ENCODE measurements at regions not wholly inside any gene's neighbourhood (a gene's known extent, or its start where the extent isn't known, plus 50 kb on each side); places are given as distances from the start of the nearest gene placed in this dataset.

DNA sequence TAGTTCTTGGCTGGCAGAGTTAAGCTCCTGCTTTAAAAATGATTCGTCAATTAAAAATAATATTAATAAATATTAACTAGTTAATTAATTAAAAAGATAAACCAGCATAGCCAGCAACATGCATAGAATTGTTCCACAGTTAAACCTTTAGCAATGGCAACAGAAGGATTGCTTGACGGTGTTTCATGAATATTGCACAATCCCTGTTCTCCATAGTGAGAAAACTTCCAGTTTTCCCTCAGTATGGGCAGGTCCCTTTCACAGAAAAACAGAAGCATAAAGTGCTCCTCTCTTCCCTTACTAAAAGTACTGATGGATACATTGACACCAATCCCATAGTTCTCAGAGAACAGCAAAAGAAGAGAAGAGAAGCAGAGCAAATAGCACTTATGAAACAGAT lies 71.4 kb upstream of the CAST start:
- DNase-seq (ENCODE audit: low spot score): no peak

DNA sequence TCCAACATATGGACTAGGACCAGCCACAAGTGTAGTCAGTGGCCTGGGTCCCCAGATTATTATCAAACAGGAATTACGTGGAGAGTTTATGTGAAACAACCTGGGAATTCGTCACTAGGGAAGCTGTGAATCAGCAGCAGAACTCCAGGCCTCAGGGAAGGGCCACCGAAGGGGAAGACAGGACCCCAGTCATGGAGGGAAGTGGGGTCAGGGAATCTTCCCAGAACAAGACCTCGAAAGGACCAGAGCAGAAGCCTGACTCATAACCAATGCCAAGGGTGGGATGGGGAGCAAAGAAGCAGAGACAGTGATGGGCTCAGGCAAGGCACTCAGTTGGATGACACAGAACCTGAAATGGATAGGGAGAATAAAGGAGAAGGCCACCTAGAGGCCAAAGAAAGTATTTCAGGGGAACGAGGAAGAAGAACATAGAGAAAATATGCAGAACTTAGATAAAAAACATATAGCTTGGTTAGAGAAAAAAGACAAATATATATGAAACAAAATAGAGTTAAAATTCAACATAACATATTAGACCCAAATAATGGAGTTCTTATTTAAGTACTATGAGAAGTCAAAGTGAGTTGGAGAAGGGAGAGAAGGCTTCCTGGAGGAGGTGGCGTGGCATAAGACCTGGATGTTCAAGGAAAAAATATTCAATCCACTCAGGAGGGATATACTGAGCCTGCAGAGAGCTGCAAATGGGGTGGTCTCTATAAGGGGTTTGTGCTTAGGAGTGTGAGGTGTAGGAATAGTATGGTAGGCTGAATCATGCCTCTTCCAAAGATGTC lies 66.7 kb upstream of the CAST start:
- DNase-seq (ENCODE audit: low spot score): peak; percentile 36

DNA sequence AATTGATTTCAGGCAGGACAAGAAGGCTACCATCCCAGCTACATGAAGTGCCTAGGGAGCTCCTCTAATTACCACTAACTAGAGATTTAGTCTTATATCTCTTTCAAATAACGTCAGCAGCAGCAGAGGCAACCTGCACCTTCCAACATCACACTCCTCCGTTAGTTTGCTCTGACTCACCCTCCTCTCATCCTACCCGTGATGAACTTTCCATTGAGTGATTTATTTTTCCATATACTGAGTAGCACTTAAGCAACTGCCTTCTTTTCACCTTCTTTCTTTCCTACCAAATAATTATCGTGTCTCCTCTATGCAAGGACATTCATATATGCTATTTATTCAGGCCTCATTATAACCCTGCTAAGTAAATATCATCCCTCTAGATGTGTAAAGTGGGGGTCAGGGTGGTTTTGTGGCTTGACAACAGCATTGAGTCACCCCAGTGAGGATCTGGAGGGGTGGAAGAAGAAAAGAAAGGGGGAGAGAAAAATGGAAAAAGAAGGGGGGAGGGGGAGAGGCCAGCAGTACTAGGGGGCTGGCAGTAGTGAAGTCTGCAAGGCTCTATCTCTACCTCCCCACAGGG lies 64.6 kb upstream of the CAST start:
- DNase-seq (ENCODE audit: low spot score): no peak

DNA sequence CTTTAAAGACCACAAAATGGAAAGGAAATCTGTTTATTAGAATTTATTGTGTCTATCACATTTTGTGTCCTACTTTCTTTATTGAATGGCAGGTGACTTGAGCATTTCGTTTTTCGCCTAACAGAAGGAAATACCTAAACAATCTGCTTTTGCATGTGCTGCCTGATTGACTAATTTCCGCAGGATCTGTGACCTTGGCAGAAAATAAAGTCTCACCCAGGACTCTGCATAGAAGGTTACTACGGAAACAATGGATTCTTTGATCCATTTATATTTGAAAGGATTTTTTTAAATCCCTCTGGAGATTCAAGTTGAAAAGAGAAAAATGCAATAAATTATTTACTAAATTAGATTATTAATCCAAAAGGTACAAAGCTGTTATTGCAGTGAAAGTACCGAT lies 61.0 kb upstream of the CAST start:
- DNase-seq (ENCODE audit: low spot score): peak; percentile 73

DNA sequence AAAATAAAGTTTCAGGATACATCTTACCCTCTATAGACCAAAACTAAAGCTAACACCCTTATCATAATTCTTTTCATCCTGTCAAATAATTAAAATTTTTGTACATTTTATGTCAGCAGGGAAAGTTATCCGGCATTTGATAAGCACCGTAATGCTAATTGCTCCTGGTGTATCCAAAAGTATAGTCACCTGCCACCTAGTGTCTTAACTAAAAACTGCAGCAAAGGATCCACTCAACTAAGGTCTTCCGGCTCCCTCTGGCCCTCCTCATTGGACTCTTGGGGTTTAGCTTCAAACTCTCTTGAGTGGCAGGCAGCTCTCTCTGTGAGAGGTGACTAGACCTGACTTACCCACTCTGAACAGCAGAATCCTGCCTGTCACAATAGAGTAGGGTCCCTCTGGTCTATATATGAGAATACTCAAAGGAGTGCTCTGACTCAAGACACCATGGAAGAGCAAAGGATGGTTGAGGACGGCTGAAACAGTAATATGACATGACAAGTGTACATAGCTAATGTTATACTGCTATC lies 60.4 kb upstream of the CAST start:
- DNase-seq (ENCODE audit: low spot score): peak; percentile 76

DNA sequence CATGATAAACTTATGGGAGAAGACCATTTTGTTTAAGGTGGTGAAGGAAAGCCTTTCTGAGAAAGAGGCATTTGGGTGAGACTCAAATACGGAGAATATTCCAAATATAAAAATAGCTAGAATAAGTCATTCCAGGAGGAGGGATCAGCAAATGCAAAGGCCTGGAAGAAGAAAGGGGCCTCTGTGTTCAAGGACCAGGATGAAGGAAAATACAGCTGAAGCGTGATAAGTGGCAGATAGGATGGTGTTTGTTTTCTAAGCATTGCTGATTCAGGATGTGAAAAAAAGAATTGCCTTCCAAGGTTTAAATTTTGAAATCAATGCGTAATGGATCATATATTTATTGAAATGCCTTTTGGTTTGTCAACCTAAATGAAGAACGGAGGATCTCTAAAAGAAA lies 59.4 kb upstream of the CAST start:
- no peak for DNase-seq (ENCODE audit: low spot score)

DNA sequence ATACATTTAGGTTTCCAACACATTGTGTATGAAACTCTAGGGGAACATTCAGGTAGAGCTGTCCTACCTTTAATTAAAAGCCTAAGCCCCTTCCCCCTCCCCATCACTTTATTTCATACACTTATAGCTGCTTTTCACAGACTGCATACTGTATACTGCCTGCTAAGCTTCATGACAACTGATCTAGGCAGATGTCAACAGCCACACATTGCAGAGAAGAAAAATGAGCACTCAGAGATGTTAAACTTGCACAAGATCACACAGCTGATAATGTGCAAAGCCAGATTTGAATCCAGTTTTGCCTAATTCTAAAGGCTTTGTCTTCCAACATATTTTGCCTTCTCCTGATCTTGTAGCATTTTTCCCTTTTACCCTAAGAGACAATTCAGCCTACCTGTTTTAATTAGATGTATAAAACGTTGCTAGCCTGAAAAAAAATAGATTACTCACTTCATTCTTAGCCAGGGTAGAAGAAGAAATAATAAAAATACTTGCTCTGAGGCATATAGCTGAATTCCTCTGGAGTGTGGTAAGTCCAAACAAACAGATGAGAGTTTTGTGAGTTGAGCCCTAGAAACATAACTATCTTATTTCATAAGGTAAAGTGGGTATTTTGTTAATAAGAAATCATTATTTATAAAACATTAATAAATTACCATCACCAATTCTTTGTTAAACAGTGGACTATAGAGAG lies 56.9 kb upstream of the CAST start:
- no peak for DNase-seq (ENCODE audit: low spot score)

DNA sequence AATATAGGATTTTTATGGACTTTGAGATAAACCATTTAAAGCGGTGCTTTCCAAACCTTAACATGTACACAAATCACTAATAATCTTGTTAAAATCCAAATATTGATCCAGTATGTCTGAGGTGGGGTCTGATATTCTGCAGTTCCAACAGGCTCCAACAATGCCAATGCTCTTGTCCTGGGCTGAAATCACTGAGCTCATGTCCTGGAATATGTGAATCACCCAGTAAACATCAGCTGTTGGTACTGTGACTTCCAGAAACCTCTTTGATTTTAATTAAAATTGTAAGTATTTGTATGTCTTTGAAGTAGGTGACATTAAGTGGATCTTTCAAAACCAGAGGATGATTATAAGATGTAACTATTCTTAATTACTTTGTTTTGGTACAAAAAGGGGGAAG lies 52.8 kb upstream of the CAST start:
- no peak for DNase-seq (ENCODE audit: low spot score)

DNA sequence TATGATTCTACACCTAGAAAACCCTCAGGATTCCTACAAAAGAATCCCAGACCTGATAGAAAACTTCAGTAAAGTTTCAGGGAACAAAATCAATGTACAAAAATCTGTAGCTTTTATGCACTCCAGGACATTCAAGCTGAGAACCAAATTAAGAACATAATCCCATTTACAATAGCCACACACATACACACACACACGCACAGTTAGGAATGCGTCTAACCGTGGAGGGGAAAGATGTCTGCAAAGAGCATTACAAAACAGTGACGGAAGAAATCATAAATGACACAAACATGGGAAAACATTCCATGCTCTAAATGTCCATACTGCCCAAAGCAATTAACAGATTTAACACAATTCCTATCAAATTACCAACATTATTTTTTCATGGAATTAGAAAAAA lies 51.4 kb upstream of the CAST start:
- DNase-seq (ENCODE audit: low spot score): no peak

DNA sequence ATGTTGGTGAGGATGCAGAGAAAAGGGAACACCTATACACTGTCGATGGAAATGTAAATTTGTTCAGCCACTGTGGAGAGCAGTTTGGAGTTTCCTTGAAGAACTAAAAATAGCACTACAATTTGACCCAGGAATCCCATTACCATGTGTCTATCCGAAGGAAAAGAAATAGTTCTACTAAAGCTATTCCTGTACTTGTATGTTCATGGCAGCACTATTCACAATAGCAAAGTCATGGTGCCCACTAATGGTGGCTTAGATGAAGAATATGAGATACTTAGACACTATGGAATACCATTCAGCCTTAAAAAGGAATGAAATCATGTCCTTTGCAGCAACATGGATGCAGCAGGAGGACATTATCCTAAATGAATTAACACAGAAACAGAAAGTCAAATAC lies 50.2 kb upstream of the CAST start:
- DNase-seq (ENCODE audit: low spot score): no peak
